Ishikawa (cell line): ENCODE measurements at regions not wholly inside any gene's neighbourhood (a gene's known extent, or its start where the extent isn't known, plus 50 kb on each side); places are given as distances from the start of the nearest gene placed in this dataset.

Experiments
- CEBPB ChIP-seq: IDR thresholded peaks from 2 replicates; pipeline ENCODE4 v1.6.1; 2012
- CREB1 ChIP-seq: IDR thresholded peaks from 2 replicates; pipeline ENCODE4 v1.6.1; 2012; ENCODE audit warnings: low read depth
- EGR1 ChIP-seq: IDR thresholded peaks from 2 replicates; pipeline ENCODE4 v1.6.1; 2012
- EP300 ChIP-seq: IDR thresholded peaks from 2 replicates; pipeline ENCODE4 v1.6.1; 2012; ENCODE audit warnings: borderline replicate concordance
- FOXM1 ChIP-seq: IDR thresholded peaks from 2 replicates; pipeline ENCODE4 v1.6.1; 2012; ENCODE audit warnings: low read depth, borderline replicate concordance
- NFIC ChIP-seq: IDR thresholded peaks from 2 replicates; pipeline ENCODE4 v1.6.1; 2012
- RAD21 ChIP-seq: IDR thresholded peaks from 2 replicates; pipeline ENCODE4 v1.6.1; 2012; ENCODE audit warnings: low read depth
- TAF1 ChIP-seq: IDR thresholded peaks from 2 replicates; pipeline ENCODE4 v1.6.1; 2012; ENCODE audit warnings: low read depth, mild to moderate bottlenecking
- TCF12 ChIP-seq: IDR thresholded peaks from 2 replicates; pipeline ENCODE4 v1.6.1; 2012; ENCODE audit warnings: low read depth
- TEAD4 ChIP-seq: IDR thresholded peaks from 2 replicates; pipeline ENCODE4 v1.6.1; 2012
- USF1 ChIP-seq: IDR thresholded peaks from 2 replicates; pipeline ENCODE4 v1.6.1; 2012
- YY1 ChIP-seq: IDR thresholded peaks from 2 replicates; pipeline ENCODE4 v1.6.1; 2012; ENCODE audit warnings: low read depth
- ZBTB7A ChIP-seq: IDR thresholded peaks from 2 replicates; pipeline ENCODE4 v1.6.1; 2012; ENCODE audit warnings: low read depth
- TF ChIP-seq, protein P1 (sequence below): IDR thresholded peaks from 2 replicates; pipeline ENCODE4 v1.6.1; 2012
- TF ChIP-seq, protein P2 (sequence below): IDR thresholded peaks from 2 replicates; pipeline ENCODE4 v1.6.1; 2012; ENCODE audit warnings: low read depth, mild to moderate bottlenecking

DNA sequence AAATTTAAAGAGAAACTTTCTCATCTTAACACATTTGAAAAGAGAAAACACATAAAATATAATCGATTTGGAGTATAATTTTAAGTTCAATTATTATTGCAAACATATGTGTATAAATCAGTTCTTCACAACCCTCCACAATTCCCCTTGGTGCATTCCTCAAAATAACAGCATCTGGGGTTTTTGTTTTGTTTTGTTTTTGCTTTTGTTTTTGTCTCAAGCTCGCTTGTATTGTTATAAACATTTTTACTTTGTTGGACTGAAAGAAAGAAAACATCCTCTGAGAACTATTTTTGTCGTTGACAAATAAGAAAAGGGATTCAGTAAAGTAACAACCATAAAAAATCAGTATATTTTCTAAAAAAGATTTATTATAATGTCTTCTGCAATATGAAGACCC is 60.2 kb upstream of the HIVEP1 start:
- TF ChIP-seq YY1 (no peak), NFIC (no peak)

GRCh38 chr6:11950109-11950508 is 62.0 kb upstream of the HIVEP1 start:
- no peak for TF ChIP-seq TAF1
- TF ChIP-seq EP300, result no peak
- no peak for TF ChIP-seq CREB1
- TF ChIP-seq, protein P1, sequence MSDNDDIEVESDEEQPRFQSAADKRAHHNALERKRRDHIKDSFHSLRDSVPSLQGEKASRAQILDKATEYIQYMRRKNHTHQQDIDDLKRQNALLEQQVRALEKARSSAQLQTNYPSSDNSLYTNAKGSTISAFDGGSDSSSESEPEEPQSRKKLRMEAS, result no peak
- TF ChIP-seq, protein P2, sequence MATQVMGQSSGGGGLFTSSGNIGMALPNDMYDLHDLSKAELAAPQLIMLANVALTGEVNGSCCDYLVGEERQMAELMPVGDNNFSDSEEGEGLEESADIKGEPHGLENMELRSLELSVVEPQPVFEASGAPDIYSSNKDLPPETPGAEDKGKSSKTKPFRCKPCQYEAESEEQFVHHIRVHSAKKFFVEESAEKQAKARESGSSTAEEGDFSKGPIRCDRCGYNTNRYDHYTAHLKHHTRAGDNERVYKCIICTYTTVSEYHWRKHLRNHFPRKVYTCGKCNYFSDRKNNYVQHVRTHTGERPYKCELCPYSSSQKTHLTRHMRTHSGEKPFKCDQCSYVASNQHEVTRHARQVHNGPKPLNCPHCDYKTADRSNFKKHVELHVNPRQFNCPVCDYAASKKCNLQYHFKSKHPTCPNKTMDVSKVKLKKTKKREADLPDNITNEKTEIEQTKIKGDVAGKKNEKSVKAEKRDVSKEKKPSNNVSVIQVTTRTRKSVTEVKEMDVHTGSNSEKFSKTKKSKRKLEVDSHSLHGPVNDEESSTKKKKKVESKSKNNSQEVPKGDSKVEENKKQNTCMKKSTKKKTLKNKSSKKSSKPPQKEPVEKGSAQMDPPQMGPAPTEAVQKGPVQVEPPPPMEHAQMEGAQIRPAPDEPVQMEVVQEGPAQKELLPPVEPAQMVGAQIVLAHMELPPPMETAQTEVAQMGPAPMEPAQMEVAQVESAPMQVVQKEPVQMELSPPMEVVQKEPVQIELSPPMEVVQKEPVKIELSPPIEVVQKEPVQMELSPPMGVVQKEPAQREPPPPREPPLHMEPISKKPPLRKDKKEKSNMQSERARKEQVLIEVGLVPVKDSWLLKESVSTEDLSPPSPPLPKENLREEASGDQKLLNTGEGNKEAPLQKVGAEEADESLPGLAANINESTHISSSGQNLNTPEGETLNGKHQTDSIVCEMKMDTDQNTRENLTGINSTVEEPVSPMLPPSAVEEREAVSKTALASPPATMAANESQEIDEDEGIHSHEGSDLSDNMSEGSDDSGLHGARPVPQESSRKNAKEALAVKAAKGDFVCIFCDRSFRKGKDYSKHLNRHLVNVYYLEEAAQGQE, result no peak
- TF ChIP-seq CEBPB, result no peak

- TF ChIP-seq TAF1 (no peak), EGR1 (no peak), ZBTB7A (no peak), NFIC (no peak), CREB1 (no peak), TEAD4 (no peak), CEBPB (no peak), USF1 (no peak), YY1 (no peak), FOXM1 (no peak), TCF12 (no peak)
- TF ChIP-seq, protein P1, result no peak
- TF ChIP-seq, protein P2, result no peak
These were observed 64.5 kb upstream of the HIVEP1 start for GRCh38 chr6:11947575-11947974.

DNA sequence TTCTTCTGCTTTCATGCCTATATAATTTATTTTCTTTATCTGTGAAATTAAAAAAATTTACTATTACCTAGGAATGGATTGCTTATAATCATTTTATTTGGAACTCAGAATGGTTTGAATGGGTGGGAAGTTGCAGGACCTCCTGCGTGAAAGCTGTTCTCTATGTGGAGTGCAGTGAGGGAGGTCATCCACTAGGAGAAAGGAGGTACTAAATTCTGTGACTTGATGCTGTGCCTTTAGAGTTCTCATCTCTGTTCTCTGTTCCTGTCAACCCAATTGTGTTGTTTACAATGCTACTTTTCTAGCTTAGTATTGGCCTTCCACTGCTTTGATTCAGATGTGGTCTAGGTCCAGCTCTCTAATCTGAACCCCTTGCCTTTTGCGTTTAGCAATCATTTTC is 65.0 kb upstream of the HIVEP1 start:
- TF ChIP-seq EGR1 (no peak), CREB1 (no peak), RAD21 (no peak), CEBPB (no peak), TCF12 (no peak), TAF1 (no peak), EP300 (no peak), FOXM1 (no peak), YY1 (no peak), USF1 (no peak), NFIC (no peak), ZBTB7A (no peak), TEAD4 (no peak)
- TF ChIP-seq, protein P1, result no peak
- TF ChIP-seq, protein P2, result no peak

DNA sequence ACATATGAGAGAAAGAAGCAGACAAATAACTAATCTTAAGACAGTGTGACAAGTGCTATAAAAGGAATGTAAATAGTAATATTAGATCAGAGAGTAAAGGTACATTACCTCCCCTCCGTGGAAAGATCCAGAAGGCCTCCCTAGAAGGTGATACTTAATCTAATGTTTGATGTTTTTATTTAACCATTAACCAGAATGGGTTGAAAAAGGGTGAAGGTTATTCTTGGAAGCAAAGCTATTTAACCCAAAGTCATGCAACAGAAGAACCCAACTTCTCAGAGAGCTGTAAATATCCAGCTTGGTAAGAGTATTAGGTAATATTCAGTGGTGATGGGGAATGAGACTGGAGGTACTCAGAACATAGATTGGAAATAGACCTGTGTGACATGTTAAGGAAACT is 68.0 kb upstream of the HIVEP1 start:
- TF ChIP-seq TAF1, result no peak
- TF ChIP-seq YY1, result no peak
- no peak for TF ChIP-seq CEBPB
- TF ChIP-seq, protein P1, result no peak
- no peak for TF ChIP-seq EGR1
- TF ChIP-seq, protein P2, result no peak
- TF ChIP-seq TEAD4, result no peak
- TF ChIP-seq ZBTB7A, result no peak
- no peak for TF ChIP-seq USF1
- no peak for TF ChIP-seq TCF12
- no peak for TF ChIP-seq NFIC
- no peak for TF ChIP-seq RAD21
